Sigmoid colon (tissue), 4 donors: ENCODE measurements at regions not wholly inside any gene's neighbourhood (a gene's known extent, or its start where the extent isn't known, plus 50 kb on each side); places are given as distances from the start of the nearest gene placed in this dataset.

Source experiments
- EP300 ChIP-seq, 4 donors: sonication (generic); formaldehyde crosslinking; IDR thresholded peaks; one replicate each; pipeline ENCODE4 v1.6.1; 2017; ENCODE audit warnings: antibody characterized with exemption in 4 of 4
- POLR2A ChIP-seq, 2 donors: fragments of 450-650 bp; IDR thresholded peaks; one replicate each; pipeline ENCODE4 v1.6.1; 2016; ENCODE audit warnings: antibody characterized with exemption in 2 of 2, mild to moderate bottlenecking in 2 of 2, moderate library complexity in 2 of 2
- POLR2AphosphoS5 ChIP-seq, 4 donors: sonication (generic); formaldehyde crosslinking; IDR thresholded peaks; one replicate each; pipeline ENCODE4 v1.6.1; 2017; ENCODE audit warnings: antibody characterized with exemption in 4 of 4
- TF ChIP-seq, protein P1 (sequence below), 4 experiments: fragments of 450-650 bp in 3 of 4; fragments of 200-600 bp in 1 of 4; IDR thresholded peaks; one replicate each; pipeline ENCODE4 v1.5.1; 2016 to 2019; ENCODE audit warnings: antibody characterized with exemption in 4 of 4, mild to moderate bottlenecking in 3 of 4, moderate library complexity in 2 of 4

DNA sequence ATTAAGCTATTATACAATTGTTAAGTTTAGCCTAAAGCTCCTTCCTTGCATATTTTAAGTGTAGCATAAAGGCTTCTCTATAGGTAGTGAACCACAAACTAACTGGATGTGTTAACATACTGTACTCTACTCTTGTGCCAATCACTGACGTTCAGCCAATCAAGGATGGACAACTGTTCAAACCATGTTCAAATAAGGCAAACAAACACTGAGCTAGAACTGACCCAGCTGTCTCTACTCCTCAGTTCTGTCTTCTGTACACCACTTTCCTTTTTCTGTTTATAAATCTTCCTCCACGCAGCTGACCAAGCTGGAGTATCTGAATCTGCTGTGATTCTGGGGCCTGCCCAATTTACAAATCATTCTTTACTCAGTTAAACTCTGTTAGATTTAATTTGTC, 188.7 kb upstream of the MBL2 start:
- TF ChIP-seq, protein P1, sequence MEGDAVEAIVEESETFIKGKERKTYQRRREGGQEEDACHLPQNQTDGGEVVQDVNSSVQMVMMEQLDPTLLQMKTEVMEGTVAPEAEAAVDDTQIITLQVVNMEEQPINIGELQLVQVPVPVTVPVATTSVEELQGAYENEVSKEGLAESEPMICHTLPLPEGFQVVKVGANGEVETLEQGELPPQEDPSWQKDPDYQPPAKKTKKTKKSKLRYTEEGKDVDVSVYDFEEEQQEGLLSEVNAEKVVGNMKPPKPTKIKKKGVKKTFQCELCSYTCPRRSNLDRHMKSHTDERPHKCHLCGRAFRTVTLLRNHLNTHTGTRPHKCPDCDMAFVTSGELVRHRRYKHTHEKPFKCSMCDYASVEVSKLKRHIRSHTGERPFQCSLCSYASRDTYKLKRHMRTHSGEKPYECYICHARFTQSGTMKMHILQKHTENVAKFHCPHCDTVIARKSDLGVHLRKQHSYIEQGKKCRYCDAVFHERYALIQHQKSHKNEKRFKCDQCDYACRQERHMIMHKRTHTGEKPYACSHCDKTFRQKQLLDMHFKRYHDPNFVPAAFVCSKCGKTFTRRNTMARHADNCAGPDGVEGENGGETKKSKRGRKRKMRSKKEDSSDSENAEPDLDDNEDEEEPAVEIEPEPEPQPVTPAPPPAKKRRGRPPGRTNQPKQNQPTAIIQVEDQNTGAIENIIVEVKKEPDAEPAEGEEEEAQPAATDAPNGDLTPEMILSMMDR (IDR thresholded peaks at IDR 0.05) = no peak
- TF ChIP-seq POLR2A (IDR thresholded peaks at IDR 0.05) (no peak), POLR2AphosphoS5 (IDR thresholded peaks at IDR 0.05) (no peak), EP300 (IDR thresholded peaks at IDR 0.05) (no peak)
